ENCODE measurements at regions not wholly inside any gene's neighbourhood (a gene's known extent, or its start where the extent isn't known, plus 50 kb on each side); places are given as distances from the start of the nearest gene placed in this dataset.

GRCh38 chr9:105858006-105858690, 163.8 kb downstream of the TMEM38B start:
- no peak for TF ChIP-seq EP300 (IDR thresholded peaks at IDR 0.05)
- TF ChIP-seq POLR2A (IDR thresholded peaks at IDR 0.05) = no peak
- TF ChIP-seq, protein P1, sequence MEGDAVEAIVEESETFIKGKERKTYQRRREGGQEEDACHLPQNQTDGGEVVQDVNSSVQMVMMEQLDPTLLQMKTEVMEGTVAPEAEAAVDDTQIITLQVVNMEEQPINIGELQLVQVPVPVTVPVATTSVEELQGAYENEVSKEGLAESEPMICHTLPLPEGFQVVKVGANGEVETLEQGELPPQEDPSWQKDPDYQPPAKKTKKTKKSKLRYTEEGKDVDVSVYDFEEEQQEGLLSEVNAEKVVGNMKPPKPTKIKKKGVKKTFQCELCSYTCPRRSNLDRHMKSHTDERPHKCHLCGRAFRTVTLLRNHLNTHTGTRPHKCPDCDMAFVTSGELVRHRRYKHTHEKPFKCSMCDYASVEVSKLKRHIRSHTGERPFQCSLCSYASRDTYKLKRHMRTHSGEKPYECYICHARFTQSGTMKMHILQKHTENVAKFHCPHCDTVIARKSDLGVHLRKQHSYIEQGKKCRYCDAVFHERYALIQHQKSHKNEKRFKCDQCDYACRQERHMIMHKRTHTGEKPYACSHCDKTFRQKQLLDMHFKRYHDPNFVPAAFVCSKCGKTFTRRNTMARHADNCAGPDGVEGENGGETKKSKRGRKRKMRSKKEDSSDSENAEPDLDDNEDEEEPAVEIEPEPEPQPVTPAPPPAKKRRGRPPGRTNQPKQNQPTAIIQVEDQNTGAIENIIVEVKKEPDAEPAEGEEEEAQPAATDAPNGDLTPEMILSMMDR (IDR thresholded peaks at IDR 0.05) = no peak
- Histone ChIP-seq H3K36me3 (no peaks in the 10 kb centered on the region), H3K4me1 (no peaks in the 10 kb centered on the region), H3K27ac (no peak overlapping the region), H3K9me3 (peaks cover 0 to under 1% (median 0%) of the 10 kb centered on the region in 4 donors), H3K4me3 (no peak overlapping the region), H3K27me3 (no peaks in the 10 kb centered on the region)
- no peak for DNase-seq (ENCODE audit: low spot score in 2 of 2)
- WGBS, 2 donors = 92 to 100% methylated on average over 1 of the region's 1 CpG

- H3K4me3 ChIP-seq = no peak overlapping the region
- DNase-seq (ENCODE audit: low spot score in 2 of 2) = no peak
Measured at GRCh38 chr9:105858877-105859276, 164.5 kb downstream of the TMEM38B start.

GRCh38 chr9:105859428-105860091, 165.2 kb downstream of the TMEM38B start:
- no peaks in the 10 kb centered on the region for H3K36me3 ChIP-seq
- no peak for DNase-seq (ENCODE audit: low spot score in 2 of 2)
- no peaks in the 10 kb centered on the region for H3K27me3 ChIP-seq
- H3K4me3 ChIP-seq = no peak overlapping the region
- no peak overlapping the region for H3K27ac ChIP-seq
- H3K9me3 ChIP-seq = peaks cover 0 to 4% (median 0%) of the 10 kb centered on the region in 4 donors
- no peaks in the 10 kb centered on the region for H3K4me1 ChIP-seq
- no peak for TF ChIP-seq EP300 (IDR thresholded peaks at IDR 0.05)
- TF ChIP-seq, protein P1 (IDR thresholded peaks at IDR 0.05) = no peak
- no peak for TF ChIP-seq POLR2A (IDR thresholded peaks at IDR 0.05)

More at GRCh38 chr9:105858877-105859276, 164.5 kb downstream of the TMEM38B start:
- TF ChIP-seq EP300 (IDR thresholded peaks at IDR 0.05) (no peak), POLR2A (IDR thresholded peaks at IDR 0.05) (no peak)
- TF ChIP-seq, protein P1 (IDR thresholded peaks at IDR 0.05) = no peak
- Histone ChIP-seq H3K27me3 (no peaks in the 10 kb centered on the region), H3K27ac (no peak overlapping the region), H3K36me3 (no peaks in the 10 kb centered on the region), H3K9me3 (peaks cover 0 to 4% (median 0%) of the 10 kb centered on the region in 4 donors), H3K4me1 (no peaks in the 10 kb centered on the region)

DNA sequence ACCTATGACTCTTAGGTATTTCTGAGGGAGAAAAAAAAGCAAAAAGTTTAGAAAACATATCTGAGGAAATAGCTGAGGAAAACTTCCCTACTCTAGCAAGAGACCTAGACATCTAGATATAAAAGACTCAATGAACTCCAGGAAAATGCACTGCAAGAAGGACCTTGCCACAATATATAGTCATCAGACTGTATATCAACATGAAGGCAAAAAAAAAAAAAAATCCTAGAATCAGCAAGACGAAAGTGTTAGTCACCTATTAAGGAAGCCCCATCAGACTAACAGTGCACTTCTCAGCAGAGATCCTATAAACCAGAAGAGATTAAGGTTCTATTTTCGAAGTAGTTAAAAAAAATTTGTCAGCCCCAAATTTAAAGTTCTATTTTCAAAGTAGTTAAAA, 166.2 kb downstream of the TMEM38B start:
- 90 to 91% methylated on average over 2 of the region's 2 CpGs for WGBS, 2 donors
- H3K27me3 ChIP-seq = no peaks in the 10 kb centered on the region
- H3K36me3 ChIP-seq = no peaks in the 10 kb centered on the region
- H3K4me1 ChIP-seq = no peaks in the 10 kb centered on the region
- DNase-seq (ENCODE audit: low spot score in 2 of 2) = no peak
- TF ChIP-seq EP300 (IDR thresholded peaks at IDR 0.05) = no peak
- TF ChIP-seq POLR2A (IDR thresholded peaks at IDR 0.05) = no peak
- TF ChIP-seq, protein P1 (IDR thresholded peaks at IDR 0.05) = no peak
- no peak overlapping the region for H3K4me3 ChIP-seq
- peaks cover 0 to 4% (median 0%) of the 10 kb centered on the region in 4 donors for H3K9me3 ChIP-seq
- no peak overlapping the region for H3K27ac ChIP-seq

GRCh38 chr9:105861972-105862371, 167.6 kb downstream of the TMEM38B start:
- TF ChIP-seq, protein P1 (IDR thresholded peaks at IDR 0.05) = no peak
- no peak for TF ChIP-seq POLR2A (IDR thresholded peaks at IDR 0.05)
- no peak for TF ChIP-seq EP300 (IDR thresholded peaks at IDR 0.05)
- Histone ChIP-seq H3K4me3 (no peak overlapping the region), H3K27ac (no peak overlapping the region), H3K36me3 (no peaks in the 10 kb centered on the region), H3K27me3 (no peaks in the 10 kb centered on the region), H3K4me1 (no peaks in the 10 kb centered on the region), H3K9me3 (peaks cover 0 to 4% (median 0%) of the 10 kb centered on the region in 4 donors)
- DNase-seq (ENCODE audit: low spot score in 2 of 2) = no peak
- 71% methylated on average over 2 of the region's 2 CpGs for WGBS, 2 donors
